Duodenal mucosa (tissue), 2 donors: ENCODE measurements at regions not wholly inside any gene's neighbourhood (a gene's known extent, or its start where the extent isn't known, plus 50 kb on each side); places are given as distances from the start of the nearest gene placed in this dataset.

Source experiments
- H3K27ac ChIP-seq: one replicate; pipeline ENCODE4 v1.7.0; 2013; ENCODE audit warnings: low read depth, low read length
- H3K27me3 ChIP-seq, 2 donors: one replicate each; pipeline ENCODE4 v1.7.0; 2013; ENCODE audit warnings: low read length in 2 of 2, control low read depth in 1 of 2; ENCODE audit not compliant: insufficient read depth in 2 of 2, control insufficient read depth in 1 of 2
- H3K36me3 ChIP-seq, 2 donors: one replicate each; pipeline ENCODE4 v1.7.0; 2013; ENCODE audit warnings: low read length in 2 of 2, control low read depth in 1 of 2; ENCODE audit not compliant: insufficient read depth in 2 of 2, control insufficient read depth in 1 of 2
- H3K4me1 ChIP-seq, 2 donors: one replicate each; pipeline ENCODE4 v1.7.0; 2013; ENCODE audit warnings: low read length in 2 of 2, control low read depth in 1 of 2; ENCODE audit not compliant: insufficient read depth in 2 of 2, control insufficient read depth in 1 of 2
- H3K4me3 ChIP-seq, 2 donors: one replicate each; pipeline ENCODE4 v1.7.0; 2013; ENCODE audit warnings: low read length in 2 of 2, low read depth in 1 of 2
- H3K9ac ChIP-seq, 2 donors: one replicate each; pipeline ENCODE4 v1.7.0; 2013; ENCODE audit warnings: low read length in 2 of 2, low read depth in 1 of 2
- H3K9me3 ChIP-seq, 2 donors: one replicate each; pipeline ENCODE4 v1.7.0; 2013; ENCODE audit warnings: low read length in 2 of 2, control low read depth in 1 of 2; ENCODE audit not compliant: control insufficient read depth in 1 of 2

- Histone ChIP-seq H3K27ac (no peak overlapping the region), H3K27me3 (no peaks in the 10 kb centered on the region), H3K36me3 (no peaks in the 10 kb centered on the region), H3K4me1 (no peaks in the 10 kb centered on the region), H3K9ac (no peak overlapping the region), H3K4me3 (no peak overlapping the region), H3K9me3 (no peaks in the 10 kb centered on the region)
Observed at GRCh38 chr2:7987992-7988391, 693.9 kb upstream of the ID2 start.

- no peaks in the 10 kb centered on the region for H3K27me3 ChIP-seq
- H3K27ac ChIP-seq = no peak overlapping the region
- no peaks in the 10 kb centered on the region for H3K36me3 ChIP-seq
- no peak overlapping the region for H3K4me3 ChIP-seq
- H3K9ac ChIP-seq = no peak overlapping the region
- no peaks in the 10 kb centered on the region for H3K4me1 ChIP-seq
- H3K9me3 ChIP-seq = no peaks in the 10 kb centered on the region
Observed at GRCh38 chr2:7988440-7988839, 693.4 kb upstream of the ID2 start.

- Histone ChIP-seq H3K9ac (no peak overlapping the region), H3K9me3 (no peaks in the 10 kb centered on the region), H3K27me3 (no peaks in the 10 kb centered on the region), H3K4me1 (no peaks in the 10 kb centered on the region), H3K27ac (no peak overlapping the region), H3K4me3 (no peak overlapping the region), H3K36me3 (no peaks in the 10 kb centered on the region)
Observed at GRCh38 chr2:7989823-7990222, 692.0 kb upstream of the ID2 start.

GRCh38 chr2:7992612-7993602, 688.9 kb upstream of the ID2 start:
- no peak overlapping the region for H3K4me3 ChIP-seq
- H3K27ac ChIP-seq = no peak overlapping the region

GRCh38 chr2:7994397-7994951, 687.4 kb upstream of the ID2 start:
- no peaks in the 10 kb centered on the region for H3K27me3 ChIP-seq
- no peak overlapping the region for H3K9ac ChIP-seq
- no peak overlapping the region for H3K4me3 ChIP-seq
- no peaks in the 10 kb centered on the region for H3K9me3 ChIP-seq
- no peaks in the 10 kb centered on the region for H3K36me3 ChIP-seq
- no peak overlapping the region for H3K27ac ChIP-seq
- no peaks in the 10 kb centered on the region for H3K4me1 ChIP-seq

More at GRCh38 chr2:7992612-7993602, 688.9 kb upstream of the ID2 start:
- Histone ChIP-seq H3K4me1 (no peaks in the 10 kb centered on the region), H3K9ac (no peak overlapping the region), H3K9me3 (no peaks in the 10 kb centered on the region), H3K27me3 (no peaks in the 10 kb centered on the region), H3K36me3 (no peaks in the 10 kb centered on the region)

- Histone ChIP-seq H3K9ac (no peak overlapping the region), H3K4me1 (no peaks in the 10 kb centered on the region), H3K27me3 (no peaks in the 10 kb centered on the region), H3K27ac (no peak overlapping the region), H3K4me3 (no peak overlapping the region), H3K9me3 (no peaks in the 10 kb centered on the region), H3K36me3 (no peaks in the 10 kb centered on the region)
Observed at GRCh38 chr2:7997279-7997678, 684.6 kb upstream of the ID2 start.

GRCh38 chr2:7999683-8000476, 682.0 kb upstream of the ID2 start:
- H3K27me3 ChIP-seq = no peaks in the 10 kb centered on the region
- H3K27ac ChIP-seq = no peak overlapping the region
- H3K9me3 ChIP-seq = no peaks in the 10 kb centered on the region
- H3K4me1 ChIP-seq = peaks cover 0 to 2% of the 10 kb centered on the region in 2 donors
- H3K36me3 ChIP-seq = no peaks in the 10 kb centered on the region
- no peak overlapping the region for H3K4me3 ChIP-seq
- H3K9ac ChIP-seq = no peak overlapping the region

GRCh38 chr2:8000870-8001269, 681.0 kb upstream of the ID2 start:
- Histone ChIP-seq H3K27ac (no peak overlapping the region), H3K4me1 (peaks cover 0 to 2% of the 10 kb centered on the region in 2 donors), H3K9ac (no peak overlapping the region), H3K9me3 (no peaks in the 10 kb centered on the region), H3K4me3 (no peak overlapping the region), H3K36me3 (no peaks in the 10 kb centered on the region), H3K27me3 (no peaks in the 10 kb centered on the region)

- Histone ChIP-seq H3K27ac (no peak overlapping the region), H3K4me3 (no peak overlapping the region), H3K9ac (no peak overlapping the region), H3K4me1 (peaks cover 0 to 2% of the 10 kb centered on the region in 2 donors), H3K27me3 (no peaks in the 10 kb centered on the region), H3K36me3 (no peaks in the 10 kb centered on the region), H3K9me3 (no peaks in the 10 kb centered on the region)
Observed at GRCh38 chr2:8002765-8003393, 679.0 kb upstream of the ID2 start.
